KBM-7 (cell line): ENCODE measurements at regions not wholly inside any gene's neighbourhood (a gene's known extent, or its start where the extent isn't known, plus 50 kb on each side); places are given as distances from the start of the nearest gene placed in this dataset.

Experiments used
- DNase-seq: peaks from one replicate; pipeline ENCODE4 v3.0.0-alpha.2; 2015
- in situ Hi-C: fragments of 300-500 bp; cut with MboI; formaldehyde crosslinking; loops from 2 replicates; pipeline ENCODE4 v1.14.3; 2020; ENCODE audit warnings: low sequenced_read_pairs, low pct_unique_long_range_greater_than_20kb, mixed read lengths

DNA sequence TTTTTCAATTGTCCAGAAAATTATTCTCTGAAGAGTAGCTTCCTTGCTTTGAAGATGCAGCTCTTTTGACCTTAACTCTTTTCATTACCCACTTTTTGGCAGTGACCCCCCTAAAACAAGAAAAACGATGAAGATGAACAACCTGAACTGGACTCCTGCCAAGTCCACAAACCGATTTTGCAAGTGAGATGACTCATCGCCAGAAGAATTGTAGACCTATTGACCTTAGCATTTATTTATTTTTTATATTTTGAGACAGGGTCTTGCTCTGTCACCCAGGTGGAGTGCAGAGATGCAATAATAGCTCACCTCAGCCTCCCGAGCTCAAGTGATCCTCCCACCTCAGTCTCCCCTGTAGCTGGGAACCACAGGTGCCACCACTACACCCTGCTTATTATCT lies 859.2 kb downstream of the GATA3 start:
- no peak for DNase-seq
- in situ Hi-C loops: no loop called here

- DNase-seq: no peak
- in situ Hi-C loops: no loop called here
These were observed 864.8 kb downstream of the GATA3 start for GRCh38 chr10:8919280-8919679.

DNA sequence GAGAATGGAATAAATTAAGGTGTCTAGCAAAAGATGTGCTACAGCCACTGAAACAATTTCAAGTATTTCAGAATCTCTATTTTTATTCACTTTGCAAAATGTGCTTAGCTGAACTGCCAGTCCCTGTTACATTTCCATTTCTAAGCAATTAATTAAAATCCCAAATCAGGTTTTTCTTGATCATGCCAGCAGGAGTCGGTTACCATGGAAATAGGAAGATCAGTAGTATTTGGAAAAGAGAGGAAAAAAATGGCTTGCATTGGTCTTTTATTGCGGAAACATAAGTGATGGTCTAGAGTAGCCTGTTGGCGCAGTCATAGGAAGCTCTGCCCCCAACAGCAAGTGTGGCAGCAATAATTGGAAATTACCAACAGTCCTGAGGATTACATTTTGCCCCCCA lies 867.1 kb downstream of the GATA3 start:
- in situ Hi-C loops: no loop called here

GRCh38 chr10:8923096-8923495 lies 868.6 kb downstream of the GATA3 start:
- no peak for DNase-seq
- in situ Hi-C loops: no loop called here

More for the DNA sequence above, 867.1 kb downstream of the GATA3 start:
- no peak for DNase-seq

DNA sequence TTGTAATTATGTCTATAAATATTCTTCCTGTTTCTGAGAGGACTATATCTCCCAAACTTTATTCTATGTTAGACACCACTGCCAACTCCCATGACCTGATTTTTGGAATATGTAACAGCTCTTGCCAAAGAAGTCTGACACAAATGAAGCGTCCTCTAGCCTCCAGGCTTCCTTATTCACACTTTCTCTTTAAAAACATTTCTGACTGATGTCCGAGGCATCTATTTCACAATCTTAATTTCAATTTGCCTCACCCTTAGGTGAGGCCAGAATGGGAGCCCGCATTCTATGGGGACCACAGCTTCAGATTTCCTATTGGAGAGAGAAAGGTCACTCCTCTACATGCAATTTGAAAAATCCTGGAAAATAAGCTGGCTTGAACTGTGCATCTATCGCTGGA lies 873.2 kb downstream of the GATA3 start:
- DNase-seq: no peak
- in situ Hi-C loops: no loop called here

DNA sequence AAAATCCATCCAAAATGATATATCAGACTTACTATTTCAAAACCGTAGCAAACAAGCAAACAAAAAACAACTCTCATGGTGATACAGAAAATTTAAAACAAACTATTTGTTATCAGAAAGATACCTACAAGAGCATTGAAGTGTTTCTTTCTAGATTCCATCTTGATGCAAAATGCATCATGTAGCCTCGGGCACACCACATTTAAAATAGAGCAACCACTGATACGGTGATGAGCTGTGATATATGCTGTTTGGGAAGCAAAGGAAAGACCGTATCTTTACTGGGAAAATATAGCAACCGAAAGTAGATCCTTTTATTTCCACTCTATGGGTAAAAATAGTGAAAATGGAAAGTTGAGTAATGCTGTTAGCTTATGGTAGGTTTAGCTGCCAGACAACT lies 892.0 kb downstream of the GATA3 start:
- no peak for DNase-seq
- in situ Hi-C loops: no loop called here

DNA sequence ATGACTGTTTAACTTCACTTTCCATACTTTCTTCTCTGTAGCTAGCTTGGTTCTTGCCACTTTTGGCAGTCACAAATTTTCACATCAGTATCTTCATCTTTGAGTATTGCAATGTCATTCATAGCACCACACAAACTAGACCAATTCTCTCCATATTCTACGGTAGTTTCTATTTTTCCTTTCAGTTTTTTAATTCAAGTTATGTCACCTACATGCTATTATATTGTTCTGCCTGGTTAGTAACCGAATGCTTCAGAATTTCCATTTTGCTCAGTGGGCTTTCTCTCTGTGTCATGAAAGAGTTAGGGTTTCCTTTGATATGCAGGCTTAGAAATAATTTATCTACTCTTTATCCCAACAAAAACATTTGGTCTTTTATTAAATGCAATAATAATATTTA lies 896.5 kb downstream of the GATA3 start:
- in situ Hi-C loops: no loop called here
- DNase-seq: no peak

- DNase-seq: no peak
- in situ Hi-C loops: no loop called here
These were observed 897.1 kb downstream of the GATA3 start for GRCh38 chr10:8951440-8952089.

GRCh38 chr10:8956400-8956799 lies 901.9 kb downstream of the GATA3 start:
- in situ Hi-C loops: no loop called here
- DNase-seq: no peak

DNA sequence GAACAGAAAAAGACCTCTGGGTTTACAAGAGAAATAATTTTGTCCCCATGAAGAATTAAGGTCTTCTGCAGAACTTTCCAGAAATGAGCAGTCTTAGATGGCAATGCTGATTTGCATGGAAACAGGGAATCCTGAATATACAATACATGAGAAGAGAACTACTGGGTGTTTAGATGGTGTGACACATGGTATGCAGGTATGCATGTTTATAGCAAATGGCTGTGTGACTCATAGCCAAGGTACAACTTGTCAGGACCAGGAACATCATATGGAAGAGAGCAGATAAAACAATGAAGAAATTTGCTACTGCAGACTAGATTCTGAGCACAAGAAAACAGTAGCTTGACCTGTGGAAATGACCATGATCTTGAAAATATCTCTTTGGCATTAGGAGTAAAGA lies 907.8 kb downstream of the GATA3 start:
- in situ Hi-C loops: no loop called here
- DNase-seq: no peak

- in situ Hi-C loops: no loop called here
- DNase-seq: no peak
These were observed 912.6 kb downstream of the GATA3 start for GRCh38 chr10:8967061-8967460.

DNA sequence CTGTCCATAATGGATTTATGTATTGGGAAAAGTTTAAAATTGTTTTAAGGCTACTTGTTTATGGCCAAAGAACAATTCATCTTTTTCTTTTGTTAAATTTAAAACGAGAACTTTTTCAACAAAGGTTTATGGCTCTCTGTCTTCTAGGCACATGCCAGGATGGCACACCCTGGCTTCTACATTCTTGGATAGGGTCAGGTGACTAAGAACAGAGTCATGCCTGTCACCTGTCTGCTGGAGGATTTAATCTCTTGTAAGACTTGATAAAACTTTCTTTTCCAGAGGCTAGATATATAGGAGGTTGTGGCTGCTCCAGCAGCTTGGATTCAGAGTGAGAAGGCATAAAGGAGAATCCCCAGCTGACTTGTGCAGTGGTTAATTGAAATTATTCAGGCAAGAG lies 915.4 kb downstream of the GATA3 start:
- in situ Hi-C loops: no loop called here
- no peak for DNase-seq

DNA sequence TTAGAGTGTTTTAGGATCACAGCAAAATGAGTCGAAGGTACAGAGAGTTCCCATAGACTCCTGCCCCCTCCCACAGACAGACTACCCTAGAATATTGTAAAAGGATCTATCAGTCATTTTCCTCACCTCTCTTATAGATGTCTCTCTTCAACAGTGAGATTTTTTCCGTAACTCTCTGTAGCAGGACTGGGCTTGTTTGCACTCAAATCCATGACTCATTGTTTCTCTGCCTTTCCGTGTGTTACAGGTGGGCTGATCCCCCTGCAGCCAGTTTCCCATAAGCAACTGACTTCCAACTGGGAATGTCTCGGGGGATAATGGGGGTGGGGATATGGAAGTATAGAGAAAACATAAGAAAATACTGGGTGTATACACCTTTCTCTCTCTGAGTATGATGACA lies 921.0 kb downstream of the GATA3 start:
- in situ Hi-C loops: no loop called here
- DNase-seq: no peak

DNA sequence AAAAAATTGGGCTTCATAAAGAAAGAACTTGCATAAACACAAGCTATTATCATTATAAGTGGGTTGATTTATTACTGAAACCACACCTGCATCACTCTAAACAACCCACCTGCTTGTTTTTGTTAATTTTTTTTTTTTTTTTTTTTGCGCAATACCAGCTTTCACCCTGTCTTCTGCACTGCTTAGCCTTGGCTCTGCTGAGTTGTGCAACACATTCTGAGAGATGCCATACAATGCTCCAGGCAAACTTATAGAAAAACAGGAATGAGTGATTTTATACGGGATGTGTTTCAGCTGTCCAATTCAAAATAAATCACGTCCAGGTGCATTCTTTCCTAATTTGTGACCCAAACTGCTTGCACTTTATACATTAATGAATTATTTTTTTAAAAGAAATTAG lies 923.6 kb downstream of the GATA3 start:
- no peak for DNase-seq
- in situ Hi-C loops: no loop called here

DNA sequence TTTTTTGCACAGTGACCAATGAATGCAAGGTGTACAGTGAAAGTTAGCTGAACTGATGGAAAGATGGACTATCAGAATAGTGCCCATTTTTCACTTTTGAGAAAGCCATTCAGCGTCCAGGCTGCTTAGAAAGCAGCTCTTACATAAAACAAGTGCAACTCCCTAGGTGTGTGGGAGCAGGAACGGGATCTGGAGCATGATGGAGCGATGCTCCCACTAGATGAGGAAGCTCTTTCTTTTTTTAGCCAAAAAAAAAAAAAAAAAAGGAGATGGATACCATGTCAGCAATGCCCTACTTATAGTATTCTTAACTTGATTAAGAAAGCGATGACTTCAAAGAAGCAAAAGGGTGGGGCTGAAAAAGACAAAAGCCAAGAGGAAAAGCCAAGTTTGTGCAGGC lies 925.5 kb downstream of the GATA3 start:
- in situ Hi-C loops: no loop called here
- DNase-seq: no peak

- in situ Hi-C loops: no loop called here
- DNase-seq: no peak
These were observed 926.8 kb downstream of the GATA3 start for GRCh38 chr10:8981277-8981676.

DNA sequence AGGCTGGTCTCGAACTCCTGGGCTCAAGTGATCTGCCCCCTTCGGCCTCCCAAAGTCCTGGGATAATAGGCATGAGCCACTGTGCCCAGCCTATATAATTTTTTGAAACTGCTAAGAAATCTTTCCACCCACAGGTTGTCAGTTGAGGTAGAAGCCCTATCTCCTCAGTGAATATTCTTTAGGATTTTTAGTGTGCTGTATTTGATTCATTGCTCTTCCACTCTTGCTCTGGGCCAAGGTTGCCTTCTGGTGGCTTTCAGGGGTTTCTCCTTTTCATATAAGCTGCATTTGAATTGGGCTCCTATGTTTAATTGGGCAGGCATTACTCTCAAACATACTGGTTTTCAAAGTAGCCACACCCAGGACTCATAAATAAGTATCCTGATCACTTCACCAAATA lies 931.2 kb downstream of the GATA3 start:
- in situ Hi-C loops: no loop called here

DNA sequence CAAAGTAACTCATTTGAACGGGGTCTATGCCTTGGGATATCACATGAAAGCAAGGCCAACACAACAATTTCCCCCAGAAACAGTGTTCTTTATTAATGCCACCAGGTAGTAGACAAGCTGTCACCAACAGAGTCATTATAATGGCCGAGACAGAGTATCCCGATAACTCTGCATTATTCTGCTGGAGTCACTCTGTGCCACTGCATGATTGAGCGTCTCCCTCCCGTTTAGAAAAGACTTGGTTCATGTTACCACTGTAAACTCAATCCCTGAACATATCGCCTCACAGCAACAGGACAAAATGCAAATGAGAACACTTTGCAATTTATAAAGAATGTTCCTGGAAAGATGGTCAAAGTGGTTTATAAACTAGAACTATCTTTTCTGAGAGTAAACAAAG lies 932.5 kb downstream of the GATA3 start:
- in situ Hi-C loops: no loop called here
- no peak for DNase-seq

More for the DNA sequence above, 931.2 kb downstream of the GATA3 start:
- DNase-seq: peak; percentile 9

DNA sequence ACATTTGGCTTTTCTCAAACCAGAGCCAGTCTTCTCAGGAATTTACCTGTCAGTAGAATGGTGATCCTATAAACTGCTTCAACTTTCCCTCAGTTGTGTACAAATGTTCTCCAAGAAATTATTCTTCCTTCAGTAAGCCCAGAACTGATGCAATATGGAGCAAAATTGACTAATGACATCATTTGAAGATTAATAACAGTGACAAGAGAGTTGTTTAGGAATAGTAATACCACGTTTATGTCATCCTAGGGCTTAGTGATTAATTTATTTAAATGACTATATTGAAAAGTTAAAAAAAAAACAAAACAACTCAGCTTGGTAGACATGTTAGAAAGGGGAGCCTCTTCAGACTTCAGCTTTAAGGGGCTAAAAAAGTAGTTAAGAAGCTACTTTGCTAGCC lies 933.2 kb downstream of the GATA3 start:
- in situ Hi-C loops: no loop called here
- DNase-seq: no peak

- no peak for DNase-seq
- in situ Hi-C loops: no loop called here
These were observed 935.9 kb downstream of the GATA3 start for GRCh38 chr10:8990280-8990987.

DNA sequence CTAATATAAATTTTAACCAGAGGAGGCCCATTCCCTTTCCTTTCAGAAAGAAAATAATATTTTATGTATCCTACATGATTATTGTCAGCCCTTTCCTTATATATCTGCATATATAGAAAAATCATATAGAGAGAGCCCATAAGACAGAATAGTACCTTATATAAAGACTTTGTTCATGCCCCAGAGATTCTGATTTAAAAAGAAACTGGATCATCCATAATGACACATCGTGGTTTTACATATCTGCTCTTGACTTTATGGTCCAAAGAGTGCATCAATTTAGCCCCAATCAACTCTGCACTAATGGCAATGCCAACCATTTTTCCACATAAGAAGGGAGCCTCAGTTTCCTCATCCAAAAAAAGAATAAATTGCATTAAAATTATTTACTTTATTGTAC lies 937.5 kb downstream of the GATA3 start:
- in situ Hi-C loops: no loop called here
- no peak for DNase-seq
